Prostate gland (tissue), 2 donors: ENCODE measurements at regions not wholly inside any gene's neighbourhood (a gene's known extent, or its start where the extent isn't known, plus 50 kb on each side); places are given as distances from the start of the nearest gene placed in this dataset.

Experiments
- DNase-seq: peaks from one replicate; pipeline ENCODE4 v3.0.0-alpha.2; 2019; ENCODE audit warnings: low spot score
- H3K27ac ChIP-seq, 2 donors: fragments of 200-600 bp; sonication (generic); 2 replicates each; pipeline ENCODE4 v1.5.1; 2017 to 2019
- H3K27me3 ChIP-seq: fragments of 200-600 bp; sonication (generic); replicated peaks from 2 replicates; pipeline ENCODE4 v1.5.1; 2019; ENCODE audit not compliant: insufficient read depth
- H3K36me3 ChIP-seq, 2 donors: fragments of 200-600 bp; sonication (generic); 1 replicate in 1 of 2; 2 replicates in 1 of 2; pipeline versions ENCODE4 v1.5.1 to v1.8.1; 2017 to 2019
- H3K4me1 ChIP-seq: fragments of 200-600 bp; sonication (generic); replicated peaks from 2 replicates; pipeline ENCODE4 v1.5.1; 2019
- H3K4me3 ChIP-seq, 2 donors: fragments of 200-600 bp; sonication (generic); 2 replicates each; pipeline ENCODE4 v1.5.1; 2017 to 2019
- H3K9me3 ChIP-seq: fragments of 200-600 bp; sonication (generic); 2 replicates; pipeline ENCODE4 v1.5.1; 2017
- POLR2A ChIP-seq: fragments of 450-650 bp; IDR thresholded peaks from one replicate; pipeline ENCODE4 v1.6.1; 2016; ENCODE audit warnings: antibody characterized with exemption, mild to moderate bottlenecking
- POLR2AphosphoS5 ChIP-seq: sonication (generic); formaldehyde crosslinking; IDR thresholded peaks from one replicate; pipeline ENCODE4 v1.6.1; 2017; ENCODE audit warnings: antibody characterized with exemption
- WGBS: methylation state at CpG from one replicate; pipeline ENCODE4 v1.1.5; 2018; 5-methylcytosine and 5-hydroxymethylcytosine counted together
- intact Hi-C: fragments of 100-400 bp; cut with DNase I; formaldehyde crosslinking; loops from one replicate; pipeline ENCODE4 v1.14.2; 2022
- small RNA-seq, 2 donors: library from RNA; depleted of rRNA; stranded (forward); fragments of <200 nt; gene quantifications; one replicate each; pipeline ENCODE3, GENCODE V24; 2016
- TF ChIP-seq, protein P1 (sequence below), 4 experiments: fragments of 200-600 bp in 2 of 4; fragments of 450-650 bp in 2 of 4; sonication (generic) in 2 of 4; IDR thresholded peaks; 1 replicate in 3 of 4; 2 replicates in 1 of 4; pipeline ENCODE4 v1.5.1; 2016 to 2019; ENCODE audit warnings: antibody characterized with exemption in 4 of 4, mild to moderate bottlenecking in 2 of 4, moderate library complexity in 2 of 4

DNA sequence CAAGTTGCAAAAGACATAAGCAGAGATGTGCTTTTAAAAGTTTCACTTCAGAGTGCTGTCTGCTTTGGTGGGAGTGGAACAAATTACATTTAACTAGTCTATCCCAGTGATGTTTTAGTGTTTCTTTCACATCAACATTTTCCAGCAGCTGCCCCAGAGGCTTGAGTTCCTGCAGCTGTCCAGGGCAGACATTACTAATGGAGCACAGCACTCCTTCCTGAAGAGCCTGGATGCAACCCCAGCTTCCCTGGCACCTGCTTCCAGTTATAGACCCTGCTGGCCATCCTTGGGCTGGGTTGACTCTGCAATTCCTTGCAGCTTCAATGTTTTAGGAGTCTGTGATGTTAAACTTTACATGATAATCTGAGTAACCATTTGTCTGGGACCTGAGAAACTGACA lies 61.4 kb upstream of the PIRT start:
- Histone ChIP-seq H3K36me3 (no peaks in the 10 kb centered on the region), H3K9me3 (no peaks in the 10 kb centered on the region), H3K27me3 (no peaks in the 10 kb centered on the region), H3K4me3 (no peak overlapping the region), H3K4me1 (no peaks in the 10 kb centered on the region), H3K27ac (no peak overlapping the region)
- TF ChIP-seq, protein P1, sequence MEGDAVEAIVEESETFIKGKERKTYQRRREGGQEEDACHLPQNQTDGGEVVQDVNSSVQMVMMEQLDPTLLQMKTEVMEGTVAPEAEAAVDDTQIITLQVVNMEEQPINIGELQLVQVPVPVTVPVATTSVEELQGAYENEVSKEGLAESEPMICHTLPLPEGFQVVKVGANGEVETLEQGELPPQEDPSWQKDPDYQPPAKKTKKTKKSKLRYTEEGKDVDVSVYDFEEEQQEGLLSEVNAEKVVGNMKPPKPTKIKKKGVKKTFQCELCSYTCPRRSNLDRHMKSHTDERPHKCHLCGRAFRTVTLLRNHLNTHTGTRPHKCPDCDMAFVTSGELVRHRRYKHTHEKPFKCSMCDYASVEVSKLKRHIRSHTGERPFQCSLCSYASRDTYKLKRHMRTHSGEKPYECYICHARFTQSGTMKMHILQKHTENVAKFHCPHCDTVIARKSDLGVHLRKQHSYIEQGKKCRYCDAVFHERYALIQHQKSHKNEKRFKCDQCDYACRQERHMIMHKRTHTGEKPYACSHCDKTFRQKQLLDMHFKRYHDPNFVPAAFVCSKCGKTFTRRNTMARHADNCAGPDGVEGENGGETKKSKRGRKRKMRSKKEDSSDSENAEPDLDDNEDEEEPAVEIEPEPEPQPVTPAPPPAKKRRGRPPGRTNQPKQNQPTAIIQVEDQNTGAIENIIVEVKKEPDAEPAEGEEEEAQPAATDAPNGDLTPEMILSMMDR (IDR thresholded peaks at IDR 0.05), result no peak
- no peak for TF ChIP-seq POLR2AphosphoS5
- TF ChIP-seq POLR2A, result no peak
- intact Hi-C loops, result no loop called here
- no peak for DNase-seq

DNA sequence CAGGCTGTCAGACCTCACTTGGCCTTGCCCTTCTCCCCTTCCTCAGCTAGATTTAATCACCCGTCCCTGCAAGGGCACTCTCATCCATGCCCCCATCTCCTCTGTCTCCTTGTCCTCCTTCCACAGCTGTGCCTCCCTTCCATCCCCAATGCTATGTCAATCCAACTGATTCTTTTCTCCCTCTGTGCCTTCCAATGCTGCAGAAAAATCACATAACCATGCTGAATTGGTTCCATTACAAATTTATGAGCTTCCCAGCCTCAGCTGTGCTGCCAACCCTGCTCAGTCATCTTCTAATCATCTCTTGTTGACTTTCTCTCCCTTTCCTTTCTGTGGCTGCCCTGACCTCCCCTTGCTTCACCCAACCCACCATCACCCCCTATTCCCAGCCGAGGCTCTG lies 56.3 kb upstream of the PIRT start:
- Histone ChIP-seq H3K4me1 (no peaks in the 10 kb centered on the region), H3K27me3 (no peaks in the 10 kb centered on the region), H3K9me3 (no peaks in the 10 kb centered on the region), H3K36me3 (no peaks in the 10 kb centered on the region), H3K27ac (no peak overlapping the region), H3K4me3 (no peak overlapping the region)
- WGBS, result 81% methylated on average over 2 of the region's 2 CpGs
- TF ChIP-seq POLR2A, result no peak
- no peak for TF ChIP-seq POLR2AphosphoS5
- TF ChIP-seq, protein P1 (IDR thresholded peaks at IDR 0.05), result no peak
- intact Hi-C loops, result no loop called here
- DNase-seq, result no peak

DNA sequence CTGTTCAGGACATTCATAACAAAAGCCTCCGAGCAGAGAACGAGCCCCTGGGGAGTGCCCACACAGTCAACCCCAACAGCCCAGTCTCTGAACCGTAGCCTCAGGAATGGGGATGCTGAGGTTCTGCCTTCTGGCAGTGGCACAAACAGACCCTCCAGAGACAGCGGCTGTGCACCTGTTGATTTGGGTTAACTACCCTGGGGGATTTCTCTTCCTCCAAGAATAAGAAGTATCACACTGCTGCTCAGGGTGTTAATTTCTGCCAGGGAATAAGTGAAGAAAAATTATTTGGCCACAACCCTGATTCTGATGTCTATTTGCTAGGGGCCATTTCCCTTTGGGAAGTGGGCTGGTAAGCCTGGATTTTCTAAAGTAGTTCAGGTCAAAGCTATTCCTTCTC lies 51.0 kb upstream of the PIRT start:
- H3K4me3 ChIP-seq, result no peak overlapping the region
- H3K27ac ChIP-seq, result no peak overlapping the region
- no peak for DNase-seq
- no peaks in the 10 kb centered on the region for H3K36me3 ChIP-seq
- intact Hi-C loops, result no loop called here
- 44% methylated on average over 4 of the region's 4 CpGs for WGBS
- TF ChIP-seq, protein P1 (IDR thresholded peaks at IDR 0.05), result no peak
- TF ChIP-seq POLR2AphosphoS5 (no peak), POLR2A (no peak)
- no peaks in the 10 kb centered on the region for H3K27me3 ChIP-seq
- H3K4me1 ChIP-seq, result no peaks in the 10 kb centered on the region
- no peaks in the 10 kb centered on the region for H3K9me3 ChIP-seq

Small RNA genes lying in the stretch of these regions (small RNA-seq; reads per million reads assigned to genes)
- 0 reads per million in 2 donors for gene RN7SL601P
